ENCODE measurements at regions not wholly inside any gene's neighbourhood (a gene's known extent, or its start where the extent isn't known, plus 50 kb on each side); places are given as distances from the start of the nearest gene placed in this dataset.

DNA sequence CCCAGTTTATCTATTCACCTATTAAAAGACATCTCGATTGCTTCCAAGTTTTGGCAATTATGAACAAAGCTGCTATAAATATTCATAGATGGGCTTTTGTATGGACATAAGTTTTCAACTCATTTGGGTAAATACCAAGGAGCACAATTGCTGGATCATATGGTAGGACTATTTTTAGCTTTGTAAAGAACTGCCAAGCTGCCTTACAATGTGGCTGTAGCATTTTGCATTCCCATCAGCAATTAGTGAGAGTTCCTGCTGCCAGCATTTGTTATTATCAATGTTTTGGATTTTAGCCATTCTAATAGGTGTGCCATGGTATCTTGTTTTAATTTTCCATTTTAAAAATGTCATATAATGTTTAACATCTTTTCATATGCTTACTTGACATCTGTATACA, 475.6 kb upstream of the NCAM2 start:
- no peak for TF ChIP-seq CTCF (IDR thresholded peaks at IDR 0.05 in 8 of 11, conservative IDR thresholded peaks at IDR 0.05 in 3 of 11)
- TF ChIP-seq POLR2A (IDR thresholded peaks at IDR 0.05) = no peak
- TF ChIP-seq POLR2AphosphoS5 (IDR thresholded peaks at IDR 0.05) = no peak
